ENCODE measurements at regions not wholly inside any gene's neighbourhood (a gene's known extent, or its start where the extent isn't known, plus 50 kb on each side); places are given as distances from the start of the nearest gene placed in this dataset.

- H3K4me3 Mint-ChIP-seq = no peak overlapping the region
- no peak for ATAC-seq (replicated peaks; ENCODE audit: extremely low read depth, poor library complexity, severe bottlenecking)
- no peak overlapping the region for H3K27ac Mint-ChIP-seq (ENCODE audit: low read depth)
- H3K9me3 Mint-ChIP-seq = peaks cover 17% of the 10 kb centered on the region
- no peaks in the 10 kb centered on the region for H3K27me3 Mint-ChIP-seq
- DNase-seq (ENCODE audit: low spot score in 2 of 2) = no peak
- no peaks in the 10 kb centered on the region for H3K4me1 Mint-ChIP-seq
- peaks cover 3% of the 10 kb centered on the region for H3K36me3 Mint-ChIP-seq (ENCODE audit: insufficient read depth)
Measured at GRCh38 chr2:5798084-5798483, 105.9 kb downstream of the SOX11 start.

- Mint-ChIP-seq H3K36me3 (ENCODE audit: insufficient read depth) (peaks cover 3% of the 10 kb centered on the region), H3K4me3 (no peak overlapping the region), H3K4me1 (no peaks in the 10 kb centered on the region), H3K9me3 (peaks cover 21% of the 10 kb centered on the region), H3K27ac (ENCODE audit: low read depth) (no peak overlapping the region), H3K27me3 (no peaks in the 10 kb centered on the region)
- DNase-seq (ENCODE audit: low spot score in 2 of 2) = no peak
- ATAC-seq (replicated peaks; ENCODE audit: extremely low read depth, poor library complexity, severe bottlenecking) = no peak
Measured at GRCh38 chr2:5799348-5799747, 107.2 kb downstream of the SOX11 start.

- DNase-seq (ENCODE audit: low spot score in 2 of 2) (no peak), ATAC-seq (replicated peaks; ENCODE audit: extremely low read depth, poor library complexity, severe bottlenecking) (no peak)
Measured at GRCh38 chr2:5803547-5803946, 111.4 kb downstream of the SOX11 start.

GRCh38 chr2:5818961-5819600 is 126.9 kb downstream of the SOX11 start:
- no peak overlapping the region for H3K27ac Mint-ChIP-seq (ENCODE audit: low read depth)
- no peaks in the 10 kb centered on the region for H3K27me3 Mint-ChIP-seq
- no peaks in the 10 kb centered on the region for H3K4me1 Mint-ChIP-seq
- ATAC-seq (replicated peaks; ENCODE audit: extremely low read depth, poor library complexity, severe bottlenecking) (no peak), DNase-seq (ENCODE audit: low spot score in 2 of 2) (no peak)
- no peaks in the 10 kb centered on the region for H3K9me3 Mint-ChIP-seq
- H3K36me3 Mint-ChIP-seq (ENCODE audit: insufficient read depth) = no peaks in the 10 kb centered on the region
- H3K4me3 Mint-ChIP-seq = no peak overlapping the region

More at GRCh38 chr2:5803547-5803946, 111.4 kb downstream of the SOX11 start:
- Mint-ChIP-seq H3K4me1 (no peaks in the 10 kb centered on the region), H3K9me3 (peaks cover 32% of the 10 kb centered on the region), H3K36me3 (ENCODE audit: insufficient read depth) (peaks cover 3% of the 10 kb centered on the region), H3K27me3 (no peaks in the 10 kb centered on the region), H3K4me3 (no peak overlapping the region), H3K27ac (ENCODE audit: low read depth) (no peak overlapping the region)

- no peaks in the 10 kb centered on the region for H3K4me1 Mint-ChIP-seq
- H3K27me3 Mint-ChIP-seq = no peaks in the 10 kb centered on the region
- H3K27ac Mint-ChIP-seq (ENCODE audit: low read depth) = no peak overlapping the region
- H3K9me3 Mint-ChIP-seq = peaks cover 21% of the 10 kb centered on the region
- DNase-seq (ENCODE audit: low spot score in 2 of 2) (no peak), ATAC-seq (replicated peaks; ENCODE audit: extremely low read depth, poor library complexity, severe bottlenecking) (no peak)
- no peak overlapping the region for H3K4me3 Mint-ChIP-seq
- no peaks in the 10 kb centered on the region for H3K36me3 Mint-ChIP-seq (ENCODE audit: insufficient read depth)
Measured at GRCh38 chr2:5824126-5824525, 131.9 kb downstream of the SOX11 start.

GRCh38 chr2:5825686-5826085 is 133.5 kb downstream of the SOX11 start:
- H3K27ac Mint-ChIP-seq (ENCODE audit: low read depth) = no peak overlapping the region
- H3K36me3 Mint-ChIP-seq (ENCODE audit: insufficient read depth) = no peaks in the 10 kb centered on the region
- no peak overlapping the region for H3K4me3 Mint-ChIP-seq
- no peaks in the 10 kb centered on the region for H3K27me3 Mint-ChIP-seq
- no peak for DNase-seq (ENCODE audit: low spot score in 2 of 2)
- peaks cover 23% of the 10 kb centered on the region for H3K9me3 Mint-ChIP-seq
- no peaks in the 10 kb centered on the region for H3K4me1 Mint-ChIP-seq
- no peak for ATAC-seq (replicated peaks; ENCODE audit: extremely low read depth, poor library complexity, severe bottlenecking)

GRCh38 chr2:5826979-5827655 is 134.9 kb downstream of the SOX11 start:
- Mint-ChIP-seq H3K27me3 (no peaks in the 10 kb centered on the region), H3K9me3 (peaks cover 23% of the 10 kb centered on the region), H3K4me1 (no peaks in the 10 kb centered on the region), H3K4me3 (no peak overlapping the region), H3K27ac (ENCODE audit: low read depth) (no peak overlapping the region), H3K36me3 (ENCODE audit: insufficient read depth) (no peaks in the 10 kb centered on the region)
- no peak for ATAC-seq (replicated peaks; ENCODE audit: extremely low read depth, poor library complexity, severe bottlenecking)
- no peak for DNase-seq (ENCODE audit: low spot score in 2 of 2)

- H3K4me3 Mint-ChIP-seq = no peak overlapping the region
- peaks cover 5% of the 10 kb centered on the region for H3K9me3 Mint-ChIP-seq
- no peak overlapping the region for H3K27ac Mint-ChIP-seq (ENCODE audit: low read depth)
- DNase-seq (ENCODE audit: low spot score in 2 of 2) (no peak), ATAC-seq (replicated peaks; ENCODE audit: extremely low read depth, poor library complexity, severe bottlenecking) (no peak)
- H3K4me1 Mint-ChIP-seq = no peaks in the 10 kb centered on the region
- H3K27me3 Mint-ChIP-seq = no peaks in the 10 kb centered on the region
- H3K36me3 Mint-ChIP-seq (ENCODE audit: insufficient read depth) = peaks cover 2% of the 10 kb centered on the region
Measured at GRCh38 chr2:5834501-5834900, 142.3 kb downstream of the SOX11 start.

GRCh38 chr2:5839550-5839949 is 147.4 kb downstream of the SOX11 start:
- peaks cover 20% of the 10 kb centered on the region for H3K9me3 Mint-ChIP-seq
- DNase-seq (ENCODE audit: low spot score in 2 of 2) = no peak
- no peaks in the 10 kb centered on the region for H3K27me3 Mint-ChIP-seq
- H3K27ac Mint-ChIP-seq (ENCODE audit: low read depth) = no peak overlapping the region
- H3K36me3 Mint-ChIP-seq (ENCODE audit: insufficient read depth) = peaks cover 2% of the 10 kb centered on the region
- ATAC-seq (replicated peaks; ENCODE audit: extremely low read depth, poor library complexity, severe bottlenecking) = no peak
- H3K4me3 Mint-ChIP-seq = no peak overlapping the region
- H3K4me1 Mint-ChIP-seq = no peaks in the 10 kb centered on the region

GRCh38 chr2:5841126-5841525 is 148.9 kb downstream of the SOX11 start:
- Mint-ChIP-seq H3K4me1 (no peaks in the 10 kb centered on the region), H3K9me3 (peaks cover 26% of the 10 kb centered on the region), H3K36me3 (ENCODE audit: insufficient read depth) (no peaks in the 10 kb centered on the region), H3K27ac (ENCODE audit: low read depth) (no peak overlapping the region), H3K27me3 (no peaks in the 10 kb centered on the region), H3K4me3 (no peak overlapping the region)
- DNase-seq (ENCODE audit: low spot score in 2 of 2) (no peak), ATAC-seq (replicated peaks; ENCODE audit: extremely low read depth, poor library complexity, severe bottlenecking) (no peak)

- H3K9me3 Mint-ChIP-seq = peaks cover 25% of the 10 kb centered on the region
- no peaks in the 10 kb centered on the region for H3K36me3 Mint-ChIP-seq (ENCODE audit: insufficient read depth)
- ATAC-seq (replicated peaks; ENCODE audit: extremely low read depth, poor library complexity, severe bottlenecking) (no peak), DNase-seq (ENCODE audit: low spot score in 2 of 2) (no peak)
- no peak overlapping the region for H3K4me3 Mint-ChIP-seq
- H3K4me1 Mint-ChIP-seq = no peaks in the 10 kb centered on the region
- H3K27ac Mint-ChIP-seq (ENCODE audit: low read depth) = no peak overlapping the region
- no peaks in the 10 kb centered on the region for H3K27me3 Mint-ChIP-seq
Measured at GRCh38 chr2:5842326-5842725, 150.1 kb downstream of the SOX11 start.

- DNase-seq (ENCODE audit: low spot score in 2 of 2) (no peak), ATAC-seq (replicated peaks; ENCODE audit: extremely low read depth, poor library complexity, severe bottlenecking) (no peak)
- Mint-ChIP-seq H3K27me3 (no peaks in the 10 kb centered on the region), H3K4me3 (no peak overlapping the region), H3K27ac (ENCODE audit: low read depth) (no peak overlapping the region), H3K4me1 (no peaks in the 10 kb centered on the region), H3K9me3 (peaks cover 25% of the 10 kb centered on the region), H3K36me3 (ENCODE audit: insufficient read depth) (no peaks in the 10 kb centered on the region)
Measured at GRCh38 chr2:5845798-5846330, 153.7 kb downstream of the SOX11 start.

GRCh38 chr2:5846881-5847280 is 154.7 kb downstream of the SOX11 start:
- H3K4me1 Mint-ChIP-seq = no peaks in the 10 kb centered on the region
- H3K4me3 Mint-ChIP-seq = no peak overlapping the region
- no peaks in the 10 kb centered on the region for H3K36me3 Mint-ChIP-seq (ENCODE audit: insufficient read depth)
- no peak for DNase-seq (ENCODE audit: low spot score in 2 of 2)
- H3K9me3 Mint-ChIP-seq = peaks cover 19% of the 10 kb centered on the region
- no peak for ATAC-seq (replicated peaks; ENCODE audit: extremely low read depth, poor library complexity, severe bottlenecking)
- no peaks in the 10 kb centered on the region for H3K27me3 Mint-ChIP-seq
- H3K27ac Mint-ChIP-seq (ENCODE audit: low read depth) = no peak overlapping the region

Measured in central memory CD8-positive, alpha-beta T cell (primary cell).